Body of pancreas (tissue), 4 donors: ENCODE measurements at regions not wholly inside any gene's neighbourhood (a gene's known extent, or its start where the extent isn't known, plus 50 kb on each side); places are given as distances from the start of the nearest gene placed in this dataset.

Source experiments
- POLR2A ChIP-seq, 3 donors: fragments of 450-650 bp; IDR thresholded peaks; one replicate each; pipeline ENCODE4 v1.6.1; 2016; ENCODE audit warnings: antibody characterized with exemption in 3 of 3, mild to moderate bottlenecking in 2 of 3
- TF ChIP-seq, protein P1 (sequence below), 7 experiments: fragments of 450-650 bp in 4 of 7; fragments of 200-600 bp in 3 of 7; sonication (generic) in 3 of 7; IDR thresholded peaks; one replicate each; pipeline ENCODE4 v1.5.1; 2016 to 2019; ENCODE audit warnings: antibody characterized with exemption in 7 of 7

DNA sequence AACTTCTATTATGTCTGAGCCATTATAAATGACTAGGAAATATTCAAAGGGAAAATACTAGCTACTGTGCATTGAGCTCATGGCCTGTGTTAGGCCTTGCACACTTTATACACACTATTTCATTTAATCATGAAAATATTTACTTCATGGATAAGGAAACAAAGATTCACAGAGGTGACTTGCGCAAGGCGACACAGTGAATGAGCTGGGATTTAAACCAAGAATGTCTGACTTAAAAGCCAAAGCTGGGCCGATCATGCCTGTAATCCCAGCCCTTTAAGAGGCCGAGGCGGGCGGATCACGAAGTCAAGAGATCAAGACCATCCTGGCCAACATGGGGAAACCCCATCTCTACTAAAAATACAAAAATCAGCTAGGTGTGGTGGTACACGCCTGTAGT is 231.5 kb downstream of the MIAT start:
- TF ChIP-seq, protein P1, sequence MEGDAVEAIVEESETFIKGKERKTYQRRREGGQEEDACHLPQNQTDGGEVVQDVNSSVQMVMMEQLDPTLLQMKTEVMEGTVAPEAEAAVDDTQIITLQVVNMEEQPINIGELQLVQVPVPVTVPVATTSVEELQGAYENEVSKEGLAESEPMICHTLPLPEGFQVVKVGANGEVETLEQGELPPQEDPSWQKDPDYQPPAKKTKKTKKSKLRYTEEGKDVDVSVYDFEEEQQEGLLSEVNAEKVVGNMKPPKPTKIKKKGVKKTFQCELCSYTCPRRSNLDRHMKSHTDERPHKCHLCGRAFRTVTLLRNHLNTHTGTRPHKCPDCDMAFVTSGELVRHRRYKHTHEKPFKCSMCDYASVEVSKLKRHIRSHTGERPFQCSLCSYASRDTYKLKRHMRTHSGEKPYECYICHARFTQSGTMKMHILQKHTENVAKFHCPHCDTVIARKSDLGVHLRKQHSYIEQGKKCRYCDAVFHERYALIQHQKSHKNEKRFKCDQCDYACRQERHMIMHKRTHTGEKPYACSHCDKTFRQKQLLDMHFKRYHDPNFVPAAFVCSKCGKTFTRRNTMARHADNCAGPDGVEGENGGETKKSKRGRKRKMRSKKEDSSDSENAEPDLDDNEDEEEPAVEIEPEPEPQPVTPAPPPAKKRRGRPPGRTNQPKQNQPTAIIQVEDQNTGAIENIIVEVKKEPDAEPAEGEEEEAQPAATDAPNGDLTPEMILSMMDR (IDR thresholded peaks at IDR 0.05): no peak
- TF ChIP-seq POLR2A (IDR thresholded peaks at IDR 0.05): no peak
